Activated B cell treated with CpG ODN at 0.5 μM for 24 hours (primary cell): ENCODE measurements at regions not wholly inside any gene's neighbourhood (a gene's known extent, or its start where the extent isn't known, plus 50 kb on each side); places are given as distances from the start of the nearest gene placed in this dataset.

Experiments used
- ATAC-seq: fragments of 200-7000 bp; cut with Tn5 transposase; one replicate; pipeline ENCODE4 v1.10.0; 2021; ENCODE audit warnings: low read depth, mild to moderate bottlenecking, moderate library complexity
- CTCF ChIA-PET: fragments of 350-600 bp; sonication (Branson Sonifier 250); formaldehyde crosslinking; loops from one replicate; lab custom pipeline; 2021; ENCODE audit warnings: antibody characterized with exemption; lab: Charles Lee
- POLR2A ChIA-PET: fragments of 350-600 bp; sonication (Branson Sonifier 250); formaldehyde crosslinking; loops from one replicate; lab custom pipeline; 2021; ENCODE audit warnings: antibody characterized with exemption; lab: Charles Lee
- DNase-seq: peaks from one replicate; pipeline ENCODE4 v3.0.0; 2022
- H3K27ac Mint-ChIP-seq: one replicate; pipeline ENCODE4 v1.8.0; 2020; ENCODE audit warnings: mixed read lengths
- H3K27me3 Mint-ChIP-seq: one replicate; pipeline ENCODE4 v1.8.0; 2021; ENCODE audit warnings: mixed read lengths
- H3K36me3 Mint-ChIP-seq: one replicate; pipeline ENCODE4 v1.8.0; 2021; ENCODE audit warnings: low read depth, mixed read lengths
- H3K4me1 Mint-ChIP-seq: one replicate; pipeline ENCODE4 v1.8.0; 2021; ENCODE audit warnings: mixed read lengths
- H3K4me3 Mint-ChIP-seq: one replicate; pipeline ENCODE4 v1.8.0; 2020; ENCODE audit warnings: mild to moderate bottlenecking, mixed read lengths
- H3K9me3 Mint-ChIP-seq: one replicate; pipeline ENCODE4 v1.8.0; 2020; ENCODE audit warnings: mixed read lengths
- intact Hi-C: fragments of 100-400 bp; cut with micrococcal nuclease; formaldehyde crosslinking; loops from one replicate; pipeline ENCODE4 v1.15.1; 2024
- TF ChIP-seq, protein P1 (sequence below): fragments of 200-600 bp; IDR thresholded peaks from one replicate; pipeline ENCODE4 v1.8.0; 2022; ENCODE audit warnings: antibody characterized with exemption, mild to moderate bottlenecking

DNA sequence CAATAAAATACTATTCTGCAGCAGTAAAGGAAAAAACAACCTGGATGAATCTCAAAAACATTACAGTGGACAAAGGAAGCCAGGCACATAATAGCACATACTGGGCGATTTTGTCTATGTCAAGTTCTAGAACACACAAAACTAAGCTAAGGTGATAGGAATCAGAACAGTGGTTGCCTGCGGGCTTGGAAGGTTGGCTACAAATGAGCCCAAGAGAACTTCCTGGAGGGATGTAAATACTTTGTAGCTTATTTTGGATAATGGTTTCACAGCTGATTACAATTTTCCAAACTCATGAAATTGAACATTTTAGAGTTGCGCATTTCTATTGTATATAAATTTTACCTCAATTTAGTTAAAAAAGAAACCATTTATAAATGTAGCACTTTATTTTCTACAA is 67.6 kb upstream of the CES5A start:
- no peak for ATAC-seq
- ChIA-PET POLR2A (interaction anchor here (0.7 kb wide), 1 partner anchor 260 kb away, joined by 3 read pairs; no protein-coding TSS in a partner anchor), CTCF (interaction anchor here (0.6 to 5.1 kb wide), 7 partner anchors 260 to 733 kb away, joined by 3 to 62 read pairs (median 5); no protein-coding TSS in a partner anchor)
- Mint-ChIP-seq H3K27ac (no peak overlapping the region), H3K9me3 (peaks cover 3% of the 10 kb centered on the region), H3K4me1 (peaks cover 5% of the 10 kb centered on the region), H3K27me3 (peaks cover 25% of the 10 kb centered on the region), H3K36me3 (no peaks in the 10 kb centered on the region), H3K4me3 (no peak overlapping the region)
- TF ChIP-seq, protein P1, sequence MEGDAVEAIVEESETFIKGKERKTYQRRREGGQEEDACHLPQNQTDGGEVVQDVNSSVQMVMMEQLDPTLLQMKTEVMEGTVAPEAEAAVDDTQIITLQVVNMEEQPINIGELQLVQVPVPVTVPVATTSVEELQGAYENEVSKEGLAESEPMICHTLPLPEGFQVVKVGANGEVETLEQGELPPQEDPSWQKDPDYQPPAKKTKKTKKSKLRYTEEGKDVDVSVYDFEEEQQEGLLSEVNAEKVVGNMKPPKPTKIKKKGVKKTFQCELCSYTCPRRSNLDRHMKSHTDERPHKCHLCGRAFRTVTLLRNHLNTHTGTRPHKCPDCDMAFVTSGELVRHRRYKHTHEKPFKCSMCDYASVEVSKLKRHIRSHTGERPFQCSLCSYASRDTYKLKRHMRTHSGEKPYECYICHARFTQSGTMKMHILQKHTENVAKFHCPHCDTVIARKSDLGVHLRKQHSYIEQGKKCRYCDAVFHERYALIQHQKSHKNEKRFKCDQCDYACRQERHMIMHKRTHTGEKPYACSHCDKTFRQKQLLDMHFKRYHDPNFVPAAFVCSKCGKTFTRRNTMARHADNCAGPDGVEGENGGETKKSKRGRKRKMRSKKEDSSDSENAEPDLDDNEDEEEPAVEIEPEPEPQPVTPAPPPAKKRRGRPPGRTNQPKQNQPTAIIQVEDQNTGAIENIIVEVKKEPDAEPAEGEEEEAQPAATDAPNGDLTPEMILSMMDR, result no peak
- DNase-seq, result no peak
- intact Hi-C loops, result no loop called here

- H3K36me3 Mint-ChIP-seq, result no peaks in the 10 kb centered on the region
- peaks cover 3% of the 10 kb centered on the region for H3K9me3 Mint-ChIP-seq
- peaks cover 5% of the 10 kb centered on the region for H3K4me1 Mint-ChIP-seq
- no peak for DNase-seq
- H3K27me3 Mint-ChIP-seq, result peaks cover 24% of the 10 kb centered on the region
- no peak for ATAC-seq
- POLR2A ChIA-PET, result no interaction called here
- no peak overlapping the region for H3K4me3 Mint-ChIP-seq
- CTCF ChIA-PET, result interaction anchor here (5.0 to 5.1 kb wide), 2 partner anchors 262 to 378 kb away, joined by 61 to 62 read pairs; no protein-coding TSS in a partner anchor
- no peak overlapping the region for H3K27ac Mint-ChIP-seq
- TF ChIP-seq, protein P1, result no peak
- intact Hi-C loops, result no loop called here
Observed at GRCh38 chr16:55941552-55941951, 66.4 kb upstream of the CES5A start.

DNA sequence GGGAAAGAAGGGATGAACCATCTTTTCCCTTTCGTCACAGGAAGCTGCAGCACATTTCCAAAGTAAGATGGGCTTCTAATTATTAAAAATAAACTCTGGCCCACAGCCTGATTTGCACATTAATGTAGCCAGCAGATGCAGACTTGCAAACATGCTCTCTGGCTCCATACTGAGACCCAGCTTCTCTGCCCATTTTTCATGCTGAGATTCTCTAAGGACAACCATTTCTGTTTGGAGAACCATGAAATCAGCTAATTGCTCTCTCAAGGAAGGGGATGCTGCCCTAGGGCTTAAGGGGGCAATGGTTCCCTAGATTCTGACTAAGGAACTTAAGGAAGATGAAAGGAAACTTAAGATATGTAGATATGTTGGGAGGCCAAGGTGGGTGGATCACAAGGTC is 63.0 kb upstream of the CES5A start:
- ChIA-PET POLR2A (no interaction called here), CTCF (no interaction called here)
- intact Hi-C loops, result no loop called here
- H3K27me3 Mint-ChIP-seq, result peaks cover 22% of the 10 kb centered on the region
- no peaks in the 10 kb centered on the region for H3K36me3 Mint-ChIP-seq
- peaks cover 8% of the 10 kb centered on the region for H3K9me3 Mint-ChIP-seq
- peaks cover under 1% of the 10 kb centered on the region for H3K4me1 Mint-ChIP-seq
- H3K27ac Mint-ChIP-seq, result no peak overlapping the region
- DNase-seq (no peak), ATAC-seq (no peak)
- TF ChIP-seq, protein P1, result no peak
- no peak overlapping the region for H3K4me3 Mint-ChIP-seq

DNA sequence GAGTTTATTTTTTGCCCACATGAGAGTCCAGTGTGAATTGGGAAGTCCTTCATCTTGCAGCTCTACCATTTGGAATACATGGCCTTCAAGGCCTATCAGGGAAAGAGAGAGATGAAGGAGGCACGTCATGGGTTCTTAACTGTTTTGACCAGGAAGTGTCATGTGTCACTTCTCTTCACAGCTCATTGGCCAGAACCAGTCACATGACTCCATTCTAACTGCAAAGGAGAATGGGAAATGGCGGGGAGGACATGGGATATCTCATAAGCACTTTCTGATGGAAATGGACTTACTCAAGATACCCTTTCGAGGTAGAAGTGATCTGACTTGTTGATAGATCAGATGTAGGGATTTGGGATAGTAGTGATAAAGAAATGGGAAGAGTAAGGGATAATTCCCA is 57.9 kb upstream of the CES5A start:
- intact Hi-C loops, result no loop called here
- H3K36me3 Mint-ChIP-seq, result no peaks in the 10 kb centered on the region
- peaks cover 5% of the 10 kb centered on the region for H3K9me3 Mint-ChIP-seq
- ChIA-PET CTCF (no interaction called here), POLR2A (no interaction called here)
- ATAC-seq, result no peak
- H3K4me3 Mint-ChIP-seq, result no peak overlapping the region
- no peaks in the 10 kb centered on the region for H3K4me1 Mint-ChIP-seq
- DNase-seq, result no peak
- TF ChIP-seq, protein P1, result no peak
- H3K27me3 Mint-ChIP-seq, result peaks cover 11% of the 10 kb centered on the region
- H3K27ac Mint-ChIP-seq, result no peak overlapping the region

GRCh38 chr16:55930036-55930435 is 54.9 kb upstream of the CES5A start:
- H3K9me3 Mint-ChIP-seq, result peaks cover 9% of the 10 kb centered on the region
- DNase-seq (no peak), ATAC-seq (no peak)
- POLR2A ChIA-PET, result no interaction called here
- H3K27ac Mint-ChIP-seq, result no peak overlapping the region
- intact Hi-C loops, result no loop called here
- no peaks in the 10 kb centered on the region for H3K36me3 Mint-ChIP-seq
- TF ChIP-seq, protein P1, result no peak
- H3K4me1 Mint-ChIP-seq, result no peaks in the 10 kb centered on the region
- CTCF ChIA-PET, result no interaction called here
- H3K4me3 Mint-ChIP-seq, result no peak overlapping the region
- no peaks in the 10 kb centered on the region for H3K27me3 Mint-ChIP-seq
